Activated T-helper 1 cell treated with anti-CD3 and anti-CD28 coated beads, Interleukin-12 subunit alpha, Interleukin-12 subunit beta, Interleukin-2, Interleukin-4 antibody, amounts not matched to agents 30 ng/mL and 10 ng/mL and 1 ng/mL, durations not matched to agents 14 hours and 24 hours and 36 hours (primary cell): ENCODE measurements at regions not wholly inside any gene's neighbourhood (a gene's known extent, or its start where the extent isn't known, plus 50 kb on each side); places are given as distances from the start of the nearest gene placed in this dataset.
A peak's percentile ranks its signal among the peaks of the same experiment; 100 is the strongest.

Experiments used
- DNase-seq: peaks from one replicate; pipeline ENCODE4 v3.0.0; 2021; ENCODE audit warnings: low spot score
- H3K27ac Mint-ChIP-seq: one replicate; pipeline ENCODE4 v1.8.0; 2021; ENCODE audit warnings: mild to moderate bottlenecking, mixed read lengths
- H3K27me3 Mint-ChIP-seq: one replicate; pipeline ENCODE4 v1.8.0; 2022; ENCODE audit warnings: mild to moderate bottlenecking, moderate library complexity, mixed read lengths; ENCODE audit not compliant: insufficient read depth
- H3K36me3 Mint-ChIP-seq: one replicate; pipeline ENCODE4 v1.8.0; 2021; ENCODE audit warnings: low read depth, mixed read lengths
- H3K4me1 Mint-ChIP-seq: one replicate; pipeline ENCODE4 v1.8.0; 2021; ENCODE audit warnings: low read depth, mixed read lengths
- H3K4me3 Mint-ChIP-seq: one replicate; pipeline ENCODE4 v1.8.0; 2021; ENCODE audit warnings: mild to moderate bottlenecking, moderate library complexity, mixed read lengths
- H3K9me3 Mint-ChIP-seq: one replicate; pipeline ENCODE4 v1.8.0; 2021; ENCODE audit warnings: mixed read lengths
- intact Hi-C: fragments of 100-400 bp; cut with micrococcal nuclease; formaldehyde crosslinking; loops from one replicate; pipeline ENCODE4 v1.15.1; 2024

DNA sequence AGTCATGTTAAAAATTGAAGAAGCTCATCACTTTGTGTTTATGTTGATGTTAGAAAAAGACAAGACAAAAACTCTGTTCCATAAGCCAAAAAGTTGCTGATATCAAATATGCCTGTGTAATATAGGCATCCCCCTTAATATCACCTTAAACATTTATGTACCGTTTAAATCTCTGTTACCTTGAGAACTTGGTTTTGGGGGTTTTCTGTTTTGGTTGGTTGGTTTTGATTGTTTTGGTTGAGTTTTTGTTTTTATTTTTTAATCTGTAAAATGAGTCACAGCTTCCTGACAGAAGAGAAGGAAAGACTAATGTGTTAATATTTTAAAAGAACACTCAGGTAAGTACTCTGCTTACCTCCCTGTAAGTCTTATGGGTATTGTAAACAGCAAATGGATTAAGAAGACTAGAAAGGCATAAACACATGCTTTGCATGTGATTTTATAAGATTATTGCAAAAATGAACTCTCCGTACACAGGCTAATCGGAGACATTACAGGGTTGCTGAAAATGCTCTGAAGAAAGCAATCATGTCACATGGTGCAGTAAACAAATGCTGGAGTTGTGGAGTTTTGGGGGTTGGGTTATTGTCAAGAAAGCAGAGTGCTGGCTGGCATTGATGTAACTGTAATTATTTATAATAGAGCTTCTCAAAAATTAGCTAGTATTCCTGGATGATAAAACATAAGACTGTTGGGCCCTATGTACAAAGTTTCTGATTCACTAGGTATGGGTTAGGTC is 69.5 kb upstream of the MBNL1 start:
- no peaks in the 10 kb centered on the region for H3K27me3 Mint-ChIP-seq
- no peaks in the 10 kb centered on the region for H3K9me3 Mint-ChIP-seq
- peaks cover 84% of the 10 kb centered on the region for H3K4me1 Mint-ChIP-seq
- peak overlapping the region; percentile 76 for H3K4me3 Mint-ChIP-seq
- H3K27ac Mint-ChIP-seq: peak overlapping the region; percentile 90
- no peak for DNase-seq
- intact Hi-C loops: loop anchor here (1.0 to 10.0 kb wide), 6 partner anchors 44 to 1594 kb away; partner anchors contain the start of genes SELENOT and SIAH2
- no peaks in the 10 kb centered on the region for H3K36me3 Mint-ChIP-seq

DNA sequence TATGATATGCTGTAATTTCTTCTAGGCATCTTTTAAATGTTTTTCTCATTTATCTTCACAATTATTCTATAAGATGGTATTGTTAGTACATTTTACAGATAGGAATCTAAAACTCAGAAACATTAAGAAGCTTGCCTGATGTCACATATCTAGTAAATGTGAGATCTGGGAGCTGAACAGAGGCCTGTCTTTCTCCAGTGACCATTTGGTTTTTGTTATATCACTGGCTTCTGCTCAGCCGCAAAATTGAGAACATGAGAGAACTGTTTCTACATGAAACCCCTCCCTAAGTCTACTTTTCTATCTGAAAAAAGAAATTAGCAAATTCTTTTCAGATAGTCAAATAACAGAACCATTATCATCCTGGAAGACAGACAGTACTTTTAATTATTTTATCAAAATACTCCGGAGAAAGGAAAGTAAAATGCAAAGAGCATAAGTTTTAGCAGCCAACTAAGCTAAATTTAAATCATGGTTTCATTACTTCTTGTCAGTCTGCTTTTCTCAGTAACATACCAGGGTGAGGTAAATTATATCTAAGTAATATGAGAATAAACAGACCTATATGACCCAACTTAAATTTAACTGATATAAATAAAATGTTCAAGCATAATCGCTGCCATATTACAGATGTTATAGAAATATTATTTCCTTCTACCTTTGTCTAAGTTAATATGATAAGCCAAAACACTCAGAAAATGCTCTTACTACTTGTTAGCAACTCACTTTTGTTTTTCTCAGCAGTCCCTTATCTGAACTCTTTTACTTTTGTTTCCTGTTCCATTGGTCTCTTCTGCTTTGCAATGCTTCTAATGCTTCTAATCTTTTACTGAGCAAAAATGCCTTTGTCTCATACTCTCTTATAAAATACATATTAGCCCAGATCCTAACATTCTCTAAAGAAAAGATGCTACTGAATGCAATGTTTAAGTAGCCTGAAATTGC is 68.0 kb upstream of the MBNL1 start:
- intact Hi-C loops: loop anchor here (5.0 to 10.0 kb wide), 2 partner anchors 998 to 1466 kb away; partner anchors contain the start of gene GPR171
- Mint-ChIP-seq H3K4me3 (peak overlapping the region; percentile 76), H3K9me3 (no peaks in the 10 kb centered on the region), H3K27ac (peak overlapping the region; percentile 90), H3K27me3 (no peaks in the 10 kb centered on the region), H3K4me1 (peaks cover 85% of the 10 kb centered on the region), H3K36me3 (peaks cover 3% of the 10 kb centered on the region)
- DNase-seq: no peak

DNA sequence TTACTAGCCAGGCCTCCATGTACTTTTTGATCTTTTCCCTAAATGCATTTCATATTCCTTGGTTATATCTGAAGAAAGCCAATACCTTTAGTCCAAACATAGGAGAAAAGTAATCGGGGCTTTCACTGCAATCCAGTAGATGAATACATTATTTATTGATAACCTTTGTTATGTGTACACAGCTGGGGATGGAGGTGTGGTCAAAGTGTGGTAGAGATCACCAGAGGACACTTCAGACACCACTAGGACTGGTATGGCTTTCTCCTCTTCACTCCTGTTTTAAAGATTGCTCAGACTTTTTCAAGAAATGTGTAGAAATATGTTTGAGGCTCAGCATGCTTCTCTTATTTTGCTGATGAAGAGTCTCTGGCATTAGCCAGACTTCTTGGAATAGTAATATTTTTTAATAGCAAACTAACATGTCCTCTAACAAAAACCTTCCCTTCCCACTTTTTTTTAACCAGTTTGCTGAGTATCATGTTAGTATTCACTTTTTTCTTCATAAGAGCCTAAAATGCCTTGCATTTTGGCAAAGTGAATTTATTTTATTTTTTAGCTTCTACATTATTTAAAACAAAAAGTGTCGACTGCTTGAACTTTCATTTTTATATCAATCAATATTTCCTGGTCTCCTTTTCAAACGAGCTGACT is 65.6 kb upstream of the MBNL1 start:
- Mint-ChIP-seq H3K27me3 (no peaks in the 10 kb centered on the region), H3K9me3 (no peaks in the 10 kb centered on the region), H3K4me1 (peaks cover 81% of the 10 kb centered on the region), H3K36me3 (peaks cover 3% of the 10 kb centered on the region), H3K4me3 (peak overlapping the region; percentile 85), H3K27ac (peak overlapping the region; percentile 87)
- no peak for DNase-seq
- intact Hi-C loops: loop anchor here (5.0 to 10.0 kb wide), 2 partner anchors 1001 to 1468 kb away; partner anchors contain the start of gene GPR171

DNA sequence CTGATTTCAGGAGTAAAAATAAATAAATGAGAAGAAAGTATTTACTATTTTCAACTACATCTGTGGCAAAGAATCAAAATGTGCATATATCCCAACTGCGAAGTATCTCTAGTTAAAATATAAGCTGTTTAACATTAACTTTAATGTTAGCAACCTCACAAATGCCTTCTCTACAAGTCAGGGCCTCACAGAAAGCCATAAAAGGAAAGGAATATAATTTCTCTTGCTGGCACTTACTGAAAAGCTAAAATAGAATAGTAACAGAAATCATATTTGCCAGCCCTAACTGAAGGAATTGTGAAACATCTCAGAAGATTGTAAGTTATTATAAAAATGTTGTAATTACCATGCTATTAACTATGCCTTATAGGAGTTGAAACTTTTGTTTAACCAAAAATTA is 65.1 kb upstream of the MBNL1 start:
- intact Hi-C loops: loop anchor here (5.0 to 10.0 kb wide), 2 partner anchors 1001 to 1469 kb away; partner anchors contain the start of gene GPR171
- peak overlapping the region; percentile 85 for H3K4me3 Mint-ChIP-seq
- H3K27ac Mint-ChIP-seq: peak overlapping the region; percentile 87

GRCh38 chr3:152204218-152204617 is 64.5 kb upstream of the MBNL1 start:
- Mint-ChIP-seq H3K27ac (peak overlapping the region; percentile 80), H3K36me3 (peaks cover 6% of the 10 kb centered on the region), H3K4me1 (peaks cover 81% of the 10 kb centered on the region), H3K9me3 (peaks cover 4% of the 10 kb centered on the region), H3K27me3 (no peaks in the 10 kb centered on the region), H3K4me3 (peak overlapping the region; percentile 81)
- intact Hi-C loops: loop anchor here (5.0 to 10.0 kb wide), 2 partner anchors 1002 to 1469 kb away; partner anchors contain the start of gene GPR171
- no peak for DNase-seq

More for the DNA sequence above, 65.1 kb upstream of the MBNL1 start:
- no peak for DNase-seq
- Mint-ChIP-seq H3K27me3 (no peaks in the 10 kb centered on the region), H3K9me3 (peaks cover 4% of the 10 kb centered on the region), H3K4me1 (peaks cover 81% of the 10 kb centered on the region), H3K36me3 (peaks cover 3% of the 10 kb centered on the region)

GRCh38 chr3:152205097-152205593 is 63.6 kb upstream of the MBNL1 start:
- peaks cover 83% of the 10 kb centered on the region for H3K4me1 Mint-ChIP-seq
- intact Hi-C loops: loop anchor here (10.0 kb wide), 1 partner anchor 1470 kb away; no protein-coding TSS in a partner anchor
- peak overlapping the region; percentile 95 for H3K27ac Mint-ChIP-seq

DNA sequence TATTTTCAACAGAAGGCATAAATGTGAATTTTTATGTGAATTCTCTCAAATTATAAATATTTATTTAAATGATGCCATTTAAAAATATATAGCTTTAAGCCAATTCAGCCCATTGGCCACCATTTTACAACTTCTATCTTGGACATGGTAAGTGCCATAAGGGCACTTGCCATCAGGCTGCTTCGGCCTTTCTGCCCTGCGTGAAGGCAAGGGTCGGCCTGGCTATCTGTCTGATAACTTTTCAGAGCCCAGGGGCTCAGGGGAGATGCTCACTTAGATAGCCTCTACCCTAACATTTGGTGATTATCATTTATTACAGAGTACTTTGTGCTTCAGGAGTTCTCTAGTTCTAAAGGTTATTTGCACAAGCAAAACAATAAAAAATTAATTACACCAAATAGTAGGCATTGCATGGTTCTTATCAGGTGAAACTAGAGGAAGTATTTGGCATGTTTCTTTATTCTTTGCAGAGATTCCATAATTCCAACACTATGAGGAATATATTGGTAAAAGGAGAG is 62.4 kb upstream of the MBNL1 start:
- Mint-ChIP-seq H3K4me1 (peaks cover 75% of the 10 kb centered on the region), H3K36me3 (peaks cover 9% of the 10 kb centered on the region), H3K4me3 (peak overlapping the region; percentile 88), H3K27me3 (no peaks in the 10 kb centered on the region), H3K27ac (no peak overlapping the region), H3K9me3 (peaks cover 4% of the 10 kb centered on the region)
- intact Hi-C loops: loop anchor here (10.0 kb wide), 1 partner anchor 1472 kb away; no protein-coding TSS in a partner anchor
- no peak for DNase-seq

More at GRCh38 chr3:152205097-152205593, 63.6 kb upstream of the MBNL1 start:
- Mint-ChIP-seq H3K27me3 (no peaks in the 10 kb centered on the region), H3K36me3 (peaks cover 9% of the 10 kb centered on the region), H3K4me3 (peak overlapping the region; percentile 88), H3K9me3 (peaks cover 4% of the 10 kb centered on the region)
- DNase-seq: no peak

GRCh38 chr3:152208439-152208838 is 60.3 kb upstream of the MBNL1 start:
- Mint-ChIP-seq H3K4me1 (peaks cover 70% of the 10 kb centered on the region), H3K27ac (peak overlapping the region; percentile 76), H3K36me3 (peaks cover 9% of the 10 kb centered on the region), H3K27me3 (no peaks in the 10 kb centered on the region), H3K4me3 (peak overlapping the region; percentile 43), H3K9me3 (peaks cover 4% of the 10 kb centered on the region)
- intact Hi-C loops: loop anchor here (10.0 kb wide), 1 partner anchor 1474 kb away; no protein-coding TSS in a partner anchor
- DNase-seq: no peak

- peak overlapping the region; percentile 43 for H3K4me3 Mint-ChIP-seq
- H3K9me3 Mint-ChIP-seq: peaks cover 4% of the 10 kb centered on the region
- H3K4me1 Mint-ChIP-seq: peaks cover 72% of the 10 kb centered on the region
- intact Hi-C loops: loop anchor here (1.0 to 10.0 kb wide), 9 partner anchors 9 to 1474 kb away; partner anchors contain the start of gene MBNL1
- DNase-seq: no peak
- H3K27ac Mint-ChIP-seq: peak overlapping the region; percentile 76
- H3K27me3 Mint-ChIP-seq: no peaks in the 10 kb centered on the region
- H3K36me3 Mint-ChIP-seq: peaks cover 9% of the 10 kb centered on the region
Observed at GRCh38 chr3:152209060-152209459, 59.7 kb upstream of the MBNL1 start.

DNA sequence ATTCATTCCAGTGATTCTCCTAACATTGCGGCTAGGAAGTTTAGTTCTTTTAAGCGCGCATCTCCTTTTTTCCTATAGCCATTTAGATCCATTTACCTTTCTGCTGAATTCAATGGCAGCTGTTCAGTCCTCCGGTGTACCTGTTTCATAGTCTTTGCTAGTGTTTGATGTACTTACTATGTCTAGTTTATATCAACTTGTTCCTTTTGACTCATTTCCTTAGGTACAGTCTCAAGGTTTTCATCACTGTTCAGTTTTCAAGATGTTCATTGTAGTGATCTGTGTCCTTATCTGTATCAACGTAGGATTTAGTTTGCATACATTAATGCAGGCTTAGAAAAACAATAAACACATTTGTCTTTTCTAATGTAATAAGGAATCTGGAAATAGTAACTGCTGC is 59.0 kb upstream of the MBNL1 start:
- intact Hi-C loops: loop anchor here (1.0 to 10.0 kb wide), 9 partner anchors 9 to 1475 kb away; partner anchors contain the start of gene MBNL1
- Mint-ChIP-seq H3K4me3 (no peak overlapping the region), H3K36me3 (peaks cover 9% of the 10 kb centered on the region), H3K27ac (peak overlapping the region; percentile 76), H3K9me3 (peaks cover 4% of the 10 kb centered on the region), H3K27me3 (no peaks in the 10 kb centered on the region), H3K4me1 (peaks cover 73% of the 10 kb centered on the region)
- DNase-seq: no peak

- H3K4me1 Mint-ChIP-seq: peaks cover 73% of the 10 kb centered on the region
- H3K9me3 Mint-ChIP-seq: peaks cover 4% of the 10 kb centered on the region
- peaks cover 6% of the 10 kb centered on the region for H3K36me3 Mint-ChIP-seq
- DNase-seq: no peak
- H3K27me3 Mint-ChIP-seq: no peaks in the 10 kb centered on the region
- intact Hi-C loops: no loop called here
- H3K4me3 Mint-ChIP-seq: no peak overlapping the region
- H3K27ac Mint-ChIP-seq: no peak overlapping the region
Observed at GRCh38 chr3:152210697-152211096, 58.0 kb upstream of the MBNL1 start.

GRCh38 chr3:152211655-152212054 is 57.1 kb upstream of the MBNL1 start:
- H3K27me3 Mint-ChIP-seq: no peaks in the 10 kb centered on the region

More at GRCh38 chr3:152211655-152212054, 57.1 kb upstream of the MBNL1 start:
- intact Hi-C loops: no loop called here
- H3K27ac Mint-ChIP-seq: no peak overlapping the region
- peaks cover 4% of the 10 kb centered on the region for H3K9me3 Mint-ChIP-seq
- H3K4me3 Mint-ChIP-seq: no peak overlapping the region
- H3K4me1 Mint-ChIP-seq: peaks cover 68% of the 10 kb centered on the region
- no peak for DNase-seq
- H3K36me3 Mint-ChIP-seq: peaks cover 6% of the 10 kb centered on the region
